HCT116 (cell line): ENCODE measurements at regions not wholly inside any gene's neighbourhood (a gene's known extent, or its start where the extent isn't known, plus 50 kb on each side); places are given as distances from the start of the nearest gene placed in this dataset.

ENCODE experiments used
- ATAC-seq: fragments of 200-7000 bp; cut with Tn5 transposase; 2 replicates; pipeline ENCODE4 v1.9.1; 2020; ENCODE audit warnings: mild to moderate bottlenecking, moderate library complexity
- BruUV-seq: library from RNA; stranded (reverse); fragments of 400-500 nt; replicated peaks from 2 replicates; lab custom pipeline; 2021; lab: Mats Ljungman, UMichigan
- CTCF ChIA-PET: fragments of 300-600 bp; sonication (Branson Sonifier 250); formaldehyde crosslinking; loops from one replicate; lab custom pipeline; 2021; ENCODE audit warnings: antibody characterized with exemption; lab: Charles Lee
- POLR2A ChIA-PET: fragments of 300-600, 350-600 bp; sonication (Branson Sonifier 250); formaldehyde crosslinking; loops from one replicate; lab custom pipeline; 2021; ENCODE audit warnings: antibody characterized with exemption; lab: Charles Lee
- RAD21 ChIA-PET, 2 experiments: fragments of 300-600 bp; sonication (Branson Sonifier 250); formaldehyde crosslinking; loops; one replicate each; lab custom pipeline; 2023; ENCODE audit warnings: low total read pairs in 2 of 2; ENCODE audit not compliant: uncharacterized antibody in 2 of 2, unreplicated experiment in 2 of 2, low non-redundant PET in 1 of 2; lab: Charles Lee
- DNase-seq: peaks from one replicate; pipeline ENCODE4 v3.0.0-alpha.2; 2010; ENCODE audit warnings: low read depth, low spot score
- H2AFZ ChIP-seq: fragments of 200-600 bp; shearing (Covaris generic), sonication (generic); 2 replicates; pipeline ENCODE4 v1.6.1; 2017; ENCODE audit warnings: low read depth, mixed run types, mixed read lengths, antibody characterized with exemption, low read length; ENCODE audit not compliant: poor library complexity, severe bottlenecking
- H3K27ac ChIP-seq: 2 replicates; pipeline ENCODE4 v1.5.1; 2012; ENCODE audit warnings: low read depth, low read length
- H3K27me3 ChIP-seq: fragments of 200-600 bp; sonication (generic); 2 replicates; pipeline ENCODE4 v1.6.1; 2016; ENCODE audit warnings: mixed run types, low read length, mixed read lengths; ENCODE audit not compliant: insufficient read depth
- H3K36me3 ChIP-seq, 2 experiments: fragments of 200-500 bp in 1 of 2; fragments of 200-600 bp in 1 of 2; sonication (Bioruptor generic) in 1 of 2; sonication (generic) in 1 of 2; 2 replicates each; pipeline versions ENCODE4 v1.5.1 to v1.6.1; 2014 to 2016; ENCODE audit warnings: low read length in 2 of 2, inconsistent platforms in 1 of 2, mixed read lengths in 1 of 2, mixed run types in 1 of 2; ENCODE audit not compliant: insufficient read depth in 2 of 2, control insufficient read depth in 1 of 2
- H3K4me1 ChIP-seq, 2 experiments: fragments of 200-600 bp in 1 of 2; sonication (generic) in 1 of 2; 2 replicates each; pipeline versions ENCODE4 v1.5.1 to v1.6.1; 2012 to 2017; ENCODE audit warnings: low read length in 2 of 2, inconsistent platforms in 1 of 2, mild to moderate bottlenecking in 1 of 2, mixed read lengths in 1 of 2, mixed run types in 1 of 2, moderate library complexity in 1 of 2; ENCODE audit not compliant: insufficient read depth in 2 of 2, control insufficient read depth in 1 of 2
- H3K4me2 ChIP-seq: fragments of 200-600 bp; sonication (generic); 2 replicates; pipeline ENCODE4 v1.6.1; 2017; ENCODE audit warnings: mixed run types, low read length, mixed read lengths
- H3K4me3 ChIP-seq, 2 experiments: fragments of 200-600 bp in 1 of 2; sonication (generic) in 1 of 2; replicated peaks in 1 of 2; 2 replicates each; pipeline ENCODE4 v1.5.1; 2011 to 2016; ENCODE audit warnings: low read length in 2 of 2, control low read depth in 1 of 2, low read depth in 1 of 2, mild to moderate bottlenecking in 1 of 2, mixed read lengths in 1 of 2, mixed run types in 1 of 2
- H3K79me2 ChIP-seq: fragments of 200-600 bp; sonication (generic); 2 replicates; pipeline ENCODE4 v1.6.1; 2017; ENCODE audit warnings: mild to moderate bottlenecking, mixed run types, low read length, moderate library complexity, mixed read lengths; ENCODE audit not compliant: insufficient read depth
- H3K9ac ChIP-seq: fragments of 200-600 bp; sonication (generic); 2 replicates; pipeline ENCODE4 v1.6.1; 2016; ENCODE audit warnings: low read length, mixed read lengths
- H3K9me2 ChIP-seq: fragments of 200-600 bp; sonication (generic), shearing (Covaris generic); 2 replicates; pipeline ENCODE4 v1.6.1; 2017; ENCODE audit warnings: mixed run types, mild to moderate bottlenecking, moderate library complexity; ENCODE audit not compliant: insufficient read depth
- H3K9me3 ChIP-seq, 2 experiments: fragments of 200-500 bp in 1 of 2; fragments of 200-600 bp in 1 of 2; sonication (Bioruptor generic) in 1 of 2; sonication (generic) in 1 of 2; 2 replicates each; pipeline ENCODE4 v1.6.1; 2014 to 2017; ENCODE audit warnings: low read length in 2 of 2, mixed read lengths in 2 of 2, inconsistent platforms in 1 of 2, low read depth in 1 of 2, mild to moderate bottlenecking in 1 of 2, mixed run types in 1 of 2, moderate library complexity in 1 of 2; ENCODE audit not compliant: control insufficient read depth in 1 of 2, insufficient read depth in 1 of 2
- H4K20me1 ChIP-seq: fragments of 200-600 bp; sonication (generic), shearing (Covaris generic); 2 replicates; pipeline ENCODE4 v1.6.1; 2017; ENCODE audit warnings: mixed run types, mild to moderate bottlenecking, moderate library complexity; ENCODE audit not compliant: insufficient read depth
- CBX3 ChIP-seq: IDR thresholded peaks from 2 replicates; pipeline ENCODE4 v1.6.1; 2012; ENCODE audit warnings: low read depth
- CEBPB ChIP-seq: IDR thresholded peaks from 2 replicates; pipeline ENCODE4 v1.6.1; 2012; ENCODE audit warnings: low read depth
- EGR1 ChIP-seq: IDR thresholded peaks from 2 replicates; pipeline ENCODE4 v1.6.1; 2012; ENCODE audit warnings: low read depth
- ELF1 ChIP-seq: IDR thresholded peaks from 2 replicates; pipeline ENCODE4 v1.6.1; 2012; ENCODE audit warnings: low read depth, borderline replicate concordance
- EZH2 ChIP-seq: fragments of 200-600 bp; sonication (generic); IDR thresholded peaks from 2 replicates; pipeline ENCODE4 v1.6.1; 2017; ENCODE audit warnings: antibody characterized with exemption, mixed run types
- FOSL1 ChIP-seq: IDR thresholded peaks from 2 replicates; pipeline ENCODE4 v1.6.1; 2012; ENCODE audit warnings: low read depth
- JUND ChIP-seq: IDR thresholded peaks from 2 replicates; pipeline ENCODE4 v1.6.1; 2012
- RAD21 ChIP-seq: IDR thresholded peaks from 2 replicates; pipeline ENCODE4 v1.6.1; 2012; ENCODE audit warnings: low read depth, mild to moderate bottlenecking
- SIN3A ChIP-seq: IDR thresholded peaks from 2 replicates; pipeline ENCODE4 v1.6.1; 2012; ENCODE audit warnings: low read depth
- SP1 ChIP-seq: IDR thresholded peaks from 2 replicates; pipeline ENCODE4 v1.6.1; 2012; ENCODE audit warnings: low read depth
- TCF7L2 ChIP-seq: IDR thresholded peaks from 2 replicates; pipeline ENCODE4 v1.7.0; 2011; ENCODE audit warnings: borderline replicate concordance, inconsistent platforms; ENCODE audit not compliant: insufficient read depth, insufficient read length; ENCODE audit errors: extremely low read depth
- YY1 ChIP-seq: IDR thresholded peaks from 2 replicates; pipeline ENCODE4 v1.6.1; 2011; ENCODE audit warnings: low read length, low read depth, moderate library complexity, mild to moderate bottlenecking; ENCODE audit not compliant: insufficient replicate concordance; ENCODE audit errors: extremely low read depth
- ZNF274 ChIP-seq: fragments of 200-500 bp; sonication (Bioruptor generic); IDR thresholded peaks from 2 replicates; pipeline ENCODE4 v1.6.1; 2014; ENCODE audit warnings: mild to moderate bottlenecking, low read depth, low read length, inconsistent platforms
- intact Hi-C: fragments of 100-400 bp; cut with micrococcal nuclease; formaldehyde crosslinking; loops from 2 replicates; pipeline ENCODE4 v1.10.0; 2022
- TF ChIP-seq, protein P1 (sequence below): IDR thresholded peaks from 2 replicates; pipeline ENCODE4 v1.6.1; 2012
- TF ChIP-seq, protein P2 (sequence below): IDR thresholded peaks from 2 replicates; pipeline ENCODE4 v1.6.1; 2012
- TF ChIP-seq, protein P3 (sequence below): IDR thresholded peaks from 2 replicates; pipeline ENCODE4 v1.6.1; 2012; ENCODE audit warnings: low read depth
- TF ChIP-seq, protein P4 (sequence below): IDR thresholded peaks from 2 replicates; pipeline ENCODE4 v1.6.1; 2011; ENCODE audit warnings: mild to moderate bottlenecking, low read length, moderate library complexity; ENCODE audit not compliant: insufficient replicate concordance; ENCODE audit errors: extremely low read depth

DNA sequence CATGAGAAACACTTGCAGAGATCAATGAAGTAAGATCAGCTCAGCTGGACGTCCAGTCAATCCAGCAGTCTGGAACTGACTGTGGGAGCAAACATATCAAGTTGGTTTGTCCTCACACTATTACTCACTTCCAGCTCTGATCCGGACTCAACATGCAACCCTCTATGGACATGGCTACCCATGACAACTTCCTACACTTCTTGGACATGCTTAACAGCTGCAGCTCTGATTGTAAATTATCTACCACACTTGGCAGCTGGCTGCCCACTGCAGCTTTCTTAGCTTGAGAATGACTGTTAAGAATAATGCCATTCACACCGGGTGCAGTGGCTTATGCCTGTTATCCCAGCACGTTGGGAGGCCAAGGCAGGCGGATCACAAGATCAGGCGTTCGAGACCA is 429.8 kb downstream of the EPHA4 start:
- POLR2A ChIA-PET = no interaction called here
- no TSS peak for BruUV-seq

More for the DNA sequence above, 429.8 kb downstream of the EPHA4 start:
- no peaks in the 10 kb centered on the region for H3K9me2 ChIP-seq
- H3K9ac ChIP-seq = no peak overlapping the region
- ATAC-seq (no peak), DNase-seq (no peak)
- no peak overlapping the region for H3K4me2 ChIP-seq
- H3K27me3 ChIP-seq = no peaks in the 10 kb centered on the region
- no peaks in the 10 kb centered on the region for H3K4me1 ChIP-seq
- H2AFZ ChIP-seq = no peak overlapping the region
- ChIA-PET RAD21 (no interaction called here), CTCF (no interaction called here)
- no peaks in the 10 kb centered on the region for H4K20me1 ChIP-seq
- no peaks in the 10 kb centered on the region for H3K36me3 ChIP-seq
- no peaks in the 10 kb centered on the region for H3K9me3 ChIP-seq
- H3K79me2 ChIP-seq = no peaks in the 10 kb centered on the region
- H3K27ac ChIP-seq = no peak overlapping the region
- no peak for TF ChIP-seq YY1
- no peak for TF ChIP-seq ZNF274
- TF ChIP-seq, protein P1, sequence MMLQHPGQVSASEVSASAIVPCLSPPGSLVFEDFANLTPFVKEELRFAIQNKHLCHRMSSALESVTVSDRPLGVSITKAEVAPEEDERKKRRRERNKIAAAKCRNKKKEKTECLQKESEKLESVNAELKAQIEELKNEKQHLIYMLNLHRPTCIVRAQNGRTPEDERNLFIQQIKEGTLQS = no peak
- no peak for TF ChIP-seq SP1
- no peak for TF ChIP-seq EZH2
- TF ChIP-seq EGR1 = no peak
- no peak for TF ChIP-seq SIN3A
- TF ChIP-seq CBX3 = no peak
- TF ChIP-seq CEBPB = no peak
- TF ChIP-seq FOSL1 = no peak
- TF ChIP-seq, protein P2, sequence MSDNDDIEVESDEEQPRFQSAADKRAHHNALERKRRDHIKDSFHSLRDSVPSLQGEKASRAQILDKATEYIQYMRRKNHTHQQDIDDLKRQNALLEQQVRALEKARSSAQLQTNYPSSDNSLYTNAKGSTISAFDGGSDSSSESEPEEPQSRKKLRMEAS = no peak
- no peak for TF ChIP-seq TCF7L2
- no peak for TF ChIP-seq ELF1
- no peak for TF ChIP-seq JUND
- TF ChIP-seq, protein P3, sequence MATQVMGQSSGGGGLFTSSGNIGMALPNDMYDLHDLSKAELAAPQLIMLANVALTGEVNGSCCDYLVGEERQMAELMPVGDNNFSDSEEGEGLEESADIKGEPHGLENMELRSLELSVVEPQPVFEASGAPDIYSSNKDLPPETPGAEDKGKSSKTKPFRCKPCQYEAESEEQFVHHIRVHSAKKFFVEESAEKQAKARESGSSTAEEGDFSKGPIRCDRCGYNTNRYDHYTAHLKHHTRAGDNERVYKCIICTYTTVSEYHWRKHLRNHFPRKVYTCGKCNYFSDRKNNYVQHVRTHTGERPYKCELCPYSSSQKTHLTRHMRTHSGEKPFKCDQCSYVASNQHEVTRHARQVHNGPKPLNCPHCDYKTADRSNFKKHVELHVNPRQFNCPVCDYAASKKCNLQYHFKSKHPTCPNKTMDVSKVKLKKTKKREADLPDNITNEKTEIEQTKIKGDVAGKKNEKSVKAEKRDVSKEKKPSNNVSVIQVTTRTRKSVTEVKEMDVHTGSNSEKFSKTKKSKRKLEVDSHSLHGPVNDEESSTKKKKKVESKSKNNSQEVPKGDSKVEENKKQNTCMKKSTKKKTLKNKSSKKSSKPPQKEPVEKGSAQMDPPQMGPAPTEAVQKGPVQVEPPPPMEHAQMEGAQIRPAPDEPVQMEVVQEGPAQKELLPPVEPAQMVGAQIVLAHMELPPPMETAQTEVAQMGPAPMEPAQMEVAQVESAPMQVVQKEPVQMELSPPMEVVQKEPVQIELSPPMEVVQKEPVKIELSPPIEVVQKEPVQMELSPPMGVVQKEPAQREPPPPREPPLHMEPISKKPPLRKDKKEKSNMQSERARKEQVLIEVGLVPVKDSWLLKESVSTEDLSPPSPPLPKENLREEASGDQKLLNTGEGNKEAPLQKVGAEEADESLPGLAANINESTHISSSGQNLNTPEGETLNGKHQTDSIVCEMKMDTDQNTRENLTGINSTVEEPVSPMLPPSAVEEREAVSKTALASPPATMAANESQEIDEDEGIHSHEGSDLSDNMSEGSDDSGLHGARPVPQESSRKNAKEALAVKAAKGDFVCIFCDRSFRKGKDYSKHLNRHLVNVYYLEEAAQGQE = no peak
- TF ChIP-seq RAD21 = no peak
- TF ChIP-seq, protein P4, sequence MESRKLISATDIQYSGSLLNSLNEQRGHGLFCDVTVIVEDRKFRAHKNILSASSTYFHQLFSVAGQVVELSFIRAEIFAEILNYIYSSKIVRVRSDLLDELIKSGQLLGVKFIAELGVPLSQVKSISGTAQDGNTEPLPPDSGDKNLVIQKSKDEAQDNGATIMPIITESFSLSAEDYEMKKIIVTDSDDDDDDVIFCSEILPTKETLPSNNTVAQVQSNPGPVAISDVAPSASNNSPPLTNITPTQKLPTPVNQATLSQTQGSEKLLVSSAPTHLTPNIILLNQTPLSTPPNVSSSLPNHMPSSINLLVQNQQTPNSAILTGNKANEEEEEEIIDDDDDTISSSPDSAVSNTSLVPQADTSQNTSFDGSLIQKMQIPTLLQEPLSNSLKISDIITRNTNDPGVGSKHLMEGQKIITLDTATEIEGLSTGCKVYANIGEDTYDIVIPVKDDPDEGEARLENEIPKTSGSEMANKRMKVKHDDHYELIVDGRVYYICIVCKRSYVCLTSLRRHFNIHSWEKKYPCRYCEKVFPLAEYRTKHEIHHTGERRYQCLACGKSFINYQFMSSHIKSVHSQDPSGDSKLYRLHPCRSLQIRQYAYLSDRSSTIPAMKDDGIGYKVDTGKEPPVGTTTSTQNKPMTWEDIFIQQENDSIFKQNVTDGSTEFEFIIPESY = no peak
- intact Hi-C loops = no loop called here
- H3K4me3 ChIP-seq = no peak overlapping the region
